ENCODE measurements at regions not wholly inside any gene's neighbourhood (a gene's known extent, or its start where the extent isn't known, plus 50 kb on each side); places are given as distances from the start of the nearest gene placed in this dataset.
"Not testable (repeated sequence)": the region's sequence is repeated elsewhere in the genome, so short reads cannot be mapped to it uniquely, and the experiment has no call there.

DNA sequence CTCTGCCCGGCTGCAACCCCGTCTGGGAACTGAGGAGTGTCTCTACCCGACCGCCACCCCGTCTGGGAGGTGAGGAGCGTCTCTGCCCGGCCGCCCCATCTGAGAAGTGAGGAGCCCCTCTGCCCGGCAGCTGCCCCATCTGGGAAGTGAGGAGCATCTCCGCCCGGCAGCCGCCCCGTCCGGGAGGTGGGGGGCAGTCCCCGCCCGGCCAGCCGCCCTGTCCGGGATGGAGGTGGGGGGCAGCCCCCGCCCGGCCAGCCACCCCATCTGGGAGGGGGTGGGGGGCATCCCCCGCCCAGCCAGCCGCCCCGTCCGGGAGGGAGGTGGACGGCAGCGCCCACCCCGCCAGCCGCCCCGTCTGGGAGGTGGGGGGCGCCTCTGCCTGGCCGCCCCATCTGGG lies 205.6 kb upstream of the ZCCHC13 start:
- TF ChIP-seq, protein P1, sequence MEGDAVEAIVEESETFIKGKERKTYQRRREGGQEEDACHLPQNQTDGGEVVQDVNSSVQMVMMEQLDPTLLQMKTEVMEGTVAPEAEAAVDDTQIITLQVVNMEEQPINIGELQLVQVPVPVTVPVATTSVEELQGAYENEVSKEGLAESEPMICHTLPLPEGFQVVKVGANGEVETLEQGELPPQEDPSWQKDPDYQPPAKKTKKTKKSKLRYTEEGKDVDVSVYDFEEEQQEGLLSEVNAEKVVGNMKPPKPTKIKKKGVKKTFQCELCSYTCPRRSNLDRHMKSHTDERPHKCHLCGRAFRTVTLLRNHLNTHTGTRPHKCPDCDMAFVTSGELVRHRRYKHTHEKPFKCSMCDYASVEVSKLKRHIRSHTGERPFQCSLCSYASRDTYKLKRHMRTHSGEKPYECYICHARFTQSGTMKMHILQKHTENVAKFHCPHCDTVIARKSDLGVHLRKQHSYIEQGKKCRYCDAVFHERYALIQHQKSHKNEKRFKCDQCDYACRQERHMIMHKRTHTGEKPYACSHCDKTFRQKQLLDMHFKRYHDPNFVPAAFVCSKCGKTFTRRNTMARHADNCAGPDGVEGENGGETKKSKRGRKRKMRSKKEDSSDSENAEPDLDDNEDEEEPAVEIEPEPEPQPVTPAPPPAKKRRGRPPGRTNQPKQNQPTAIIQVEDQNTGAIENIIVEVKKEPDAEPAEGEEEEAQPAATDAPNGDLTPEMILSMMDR (conservative IDR thresholded peaks at IDR 0.05; ENCODE audit: low read length): not testable (repeated sequence)
- TF ChIP-seq EZH2phosphoT487 (IDR thresholded peaks at IDR 0.05; ENCODE audit: borderline replicate concordance, low read depth, low read length): not testable (repeated sequence)
